Cardiac muscle cell (in vitro differentiated cells and primary cell): ENCODE measurements at regions not wholly inside any gene's neighbourhood (a gene's known extent, or its start where the extent isn't known, plus 50 kb on each side); places are given as distances from the start of the nearest gene placed in this dataset.
A peak's percentile ranks its signal among the peaks of the same experiment; 100 is the strongest.

Experiments used
- DNase-seq, 2 donors: peaks; one replicate each; pipeline versions ENCODE4 v3.0.0 to v3.0.0-alpha.2; 2010 to 2017; ENCODE audit warnings: low read depth in 1 of 2, low spot score in 1 of 2
- H3K27ac ChIP-seq: fragments of 200-600 bp; sonication (generic); 2 replicates; pipeline ENCODE4 v1.5.1; 2016
- H3K27me3 ChIP-seq: fragments of 200-600 bp; sonication (generic); 2 replicates; pipeline ENCODE4 v1.6.0; 2016; ENCODE audit warnings: control low read depth
- H3K36me3 ChIP-seq: fragments of 200-600 bp; sonication (generic); 2 replicates; pipeline ENCODE4 v1.5.1; 2016; ENCODE audit warnings: control low read depth
- H3K4me1 ChIP-seq: fragments of 200-600 bp; sonication (generic); 2 replicates; pipeline ENCODE4 v1.8.1; 2017; ENCODE audit warnings: low read depth, mild to moderate bottlenecking, mixed run types
- H3K4me3 ChIP-seq: fragments of 200-600 bp; sonication (generic); 2 replicates; pipeline ENCODE4 v1.5.1; 2016; ENCODE audit warnings: mild to moderate bottlenecking
- H3K9me3 ChIP-seq: fragments of 200-600 bp; sonication (generic); 2 replicates; pipeline ENCODE4 v1.5.1; 2017; ENCODE audit warnings: low read depth, mild to moderate bottlenecking, control low read depth
- TF ChIP-seq, protein P1 (sequence below): IDR thresholded peaks from 2 replicates; pipeline ENCODE4 v1.5.1; 2012; ENCODE audit warnings: low read depth, mild to moderate bottlenecking, low read length

DNA sequence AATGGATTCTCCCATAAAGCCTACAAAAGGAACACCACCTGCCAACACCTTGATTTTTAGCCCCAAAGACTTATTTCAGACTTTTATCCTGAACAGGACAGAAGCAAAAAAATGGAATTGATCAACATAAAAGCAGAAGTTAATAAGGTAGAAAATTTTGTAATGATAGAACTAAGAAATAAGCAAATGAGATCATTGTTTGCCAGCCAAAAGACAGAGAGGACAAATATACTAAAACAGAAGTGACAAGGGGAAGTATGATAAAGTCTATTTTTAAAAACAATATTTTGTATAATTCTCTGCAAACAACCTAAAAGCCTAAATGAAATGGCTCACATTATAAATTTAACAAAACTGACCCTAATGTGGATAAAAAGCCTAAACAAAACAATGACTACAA, 110.5 kb upstream of the PRSS3 start:
- TF ChIP-seq, protein P1, sequence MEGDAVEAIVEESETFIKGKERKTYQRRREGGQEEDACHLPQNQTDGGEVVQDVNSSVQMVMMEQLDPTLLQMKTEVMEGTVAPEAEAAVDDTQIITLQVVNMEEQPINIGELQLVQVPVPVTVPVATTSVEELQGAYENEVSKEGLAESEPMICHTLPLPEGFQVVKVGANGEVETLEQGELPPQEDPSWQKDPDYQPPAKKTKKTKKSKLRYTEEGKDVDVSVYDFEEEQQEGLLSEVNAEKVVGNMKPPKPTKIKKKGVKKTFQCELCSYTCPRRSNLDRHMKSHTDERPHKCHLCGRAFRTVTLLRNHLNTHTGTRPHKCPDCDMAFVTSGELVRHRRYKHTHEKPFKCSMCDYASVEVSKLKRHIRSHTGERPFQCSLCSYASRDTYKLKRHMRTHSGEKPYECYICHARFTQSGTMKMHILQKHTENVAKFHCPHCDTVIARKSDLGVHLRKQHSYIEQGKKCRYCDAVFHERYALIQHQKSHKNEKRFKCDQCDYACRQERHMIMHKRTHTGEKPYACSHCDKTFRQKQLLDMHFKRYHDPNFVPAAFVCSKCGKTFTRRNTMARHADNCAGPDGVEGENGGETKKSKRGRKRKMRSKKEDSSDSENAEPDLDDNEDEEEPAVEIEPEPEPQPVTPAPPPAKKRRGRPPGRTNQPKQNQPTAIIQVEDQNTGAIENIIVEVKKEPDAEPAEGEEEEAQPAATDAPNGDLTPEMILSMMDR: no peak
- H3K4me1 ChIP-seq: no peaks in the 10 kb centered on the region
- H3K36me3 ChIP-seq: no peaks in the 10 kb centered on the region
- no peak for DNase-seq
- H3K9me3 ChIP-seq: no peaks in the 10 kb centered on the region
- no peaks in the 10 kb centered on the region for H3K27me3 ChIP-seq
- no peak overlapping the region for H3K4me3 ChIP-seq
- H3K27ac ChIP-seq: no peak overlapping the region

DNA sequence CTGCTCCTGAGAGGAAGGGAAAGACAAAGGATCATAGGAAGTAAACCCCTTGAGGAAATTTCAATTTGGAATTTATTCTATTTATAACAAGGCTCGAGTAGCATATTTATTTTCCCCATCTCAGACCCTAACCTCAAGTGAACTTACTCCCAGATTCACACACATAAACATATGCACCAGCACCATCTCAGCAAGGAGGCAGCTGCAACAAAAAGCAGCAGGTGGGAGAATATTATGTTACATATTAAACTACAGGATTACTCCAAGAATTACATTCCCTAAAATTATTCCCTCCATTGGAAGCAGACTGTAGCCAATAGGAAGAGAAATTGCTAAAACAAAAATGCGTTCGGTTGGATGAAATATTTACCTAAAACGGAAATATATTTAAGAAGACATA, 108.4 kb upstream of the PRSS3 start:
- H3K27ac ChIP-seq: no peak overlapping the region
- DNase-seq: no peak
- H3K4me3 ChIP-seq: no peak overlapping the region
- no peaks in the 10 kb centered on the region for H3K4me1 ChIP-seq
- H3K9me3 ChIP-seq: no peaks in the 10 kb centered on the region
- H3K36me3 ChIP-seq: no peaks in the 10 kb centered on the region
- TF ChIP-seq, protein P1: no peak
- no peaks in the 10 kb centered on the region for H3K27me3 ChIP-seq

DNA sequence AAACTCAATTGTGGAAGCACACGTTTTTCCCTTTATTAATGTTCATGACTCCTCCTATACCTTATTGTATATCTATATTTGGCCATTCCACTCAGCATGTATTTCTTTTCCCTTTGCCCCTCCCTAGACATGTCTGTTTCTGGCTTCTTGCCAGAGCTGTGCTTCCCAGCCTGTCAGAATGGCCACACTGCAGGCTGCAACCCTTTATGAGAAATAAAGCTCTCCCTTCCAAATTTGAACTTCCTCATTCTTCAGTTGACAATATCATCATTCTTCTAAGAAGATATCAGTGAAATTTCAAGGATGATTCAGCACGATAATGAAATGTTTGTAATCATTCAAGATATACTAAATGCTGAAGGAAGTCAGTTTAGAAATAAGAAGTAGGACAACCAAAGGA, 107.6 kb upstream of the PRSS3 start:
- Histone ChIP-seq H3K36me3 (no peaks in the 10 kb centered on the region), H3K4me1 (no peaks in the 10 kb centered on the region), H3K27me3 (no peaks in the 10 kb centered on the region), H3K4me3 (no peak overlapping the region), H3K9me3 (no peaks in the 10 kb centered on the region), H3K27ac (no peak overlapping the region)
- TF ChIP-seq, protein P1: no peak
- peak; percentile 35 to 40 for DNase-seq

DNA sequence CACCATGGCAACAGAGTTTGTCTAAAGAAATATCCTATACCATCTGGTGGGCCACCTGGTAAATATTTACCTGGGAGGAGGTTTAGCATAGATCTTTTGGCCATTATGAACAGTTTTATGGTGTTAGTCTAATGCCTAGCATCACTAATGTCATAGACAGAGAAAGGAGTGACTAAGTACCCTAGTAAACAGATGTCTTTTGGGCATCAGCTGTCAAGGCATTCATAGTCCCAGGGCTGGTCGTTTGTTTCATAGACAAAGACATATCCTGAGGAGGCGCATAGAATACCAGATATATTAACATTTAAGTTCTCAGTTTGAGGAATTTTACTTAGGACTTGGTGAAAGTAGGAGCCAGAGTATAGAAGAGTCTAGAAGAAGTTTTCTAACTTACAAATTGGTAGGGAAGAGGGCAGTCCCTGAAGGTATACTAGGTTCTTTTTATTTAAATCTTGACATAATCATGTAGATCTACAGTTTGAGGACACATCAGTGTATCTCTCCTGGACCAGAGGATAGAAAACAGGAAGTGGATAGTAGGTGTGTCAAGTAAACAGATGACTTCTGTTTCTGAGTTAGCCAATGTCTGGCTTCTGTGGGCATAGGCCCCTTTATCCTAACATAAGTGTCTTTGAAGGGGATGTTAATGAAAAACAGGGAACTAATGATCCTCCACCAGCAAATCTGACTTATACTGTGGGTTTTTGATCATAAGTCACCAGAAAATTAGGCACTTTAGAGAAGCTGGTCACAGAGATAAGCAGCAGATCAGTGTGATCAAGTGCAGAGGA, 105.0 kb upstream of the PRSS3 start:
- H3K9me3 ChIP-seq: no peaks in the 10 kb centered on the region
- TF ChIP-seq, protein P1: no peak

DNA sequence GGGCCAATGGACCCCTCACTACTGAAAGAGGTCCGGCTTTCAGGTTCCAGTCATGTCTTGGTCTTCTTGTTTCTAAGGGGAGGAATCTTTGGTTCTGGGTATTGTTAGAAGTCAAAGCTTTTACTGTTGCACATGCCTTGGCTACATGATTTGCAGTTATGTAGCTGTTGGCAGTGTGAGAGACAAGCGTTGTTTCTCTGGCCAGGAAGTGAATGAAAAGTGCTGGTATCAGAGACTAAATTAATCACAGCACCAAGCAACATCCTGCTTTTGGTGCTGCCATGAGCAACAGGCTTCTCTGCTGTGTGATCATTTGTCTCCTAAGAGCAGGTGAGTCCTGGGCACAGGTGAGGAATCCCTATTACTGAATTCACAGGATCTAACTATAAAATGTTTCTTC, 100.1 kb upstream of the PRSS3 start:
- TF ChIP-seq, protein P1: no peak
- H3K4me1 ChIP-seq: no peaks in the 10 kb centered on the region
- H3K9me3 ChIP-seq: no peaks in the 10 kb centered on the region
- H3K27ac ChIP-seq: no peak overlapping the region
- H3K27me3 ChIP-seq: no peaks in the 10 kb centered on the region
- no peak overlapping the region for H3K4me3 ChIP-seq
- no peak for DNase-seq
- H3K36me3 ChIP-seq: no peaks in the 10 kb centered on the region

More for the DNA sequence above, 105.0 kb upstream of the PRSS3 start:
- Histone ChIP-seq H3K4me3 (no peak overlapping the region), H3K27me3 (no peaks in the 10 kb centered on the region), H3K36me3 (no peaks in the 10 kb centered on the region), H3K27ac (no peak overlapping the region), H3K4me1 (no peaks in the 10 kb centered on the region)
- DNase-seq: no peak
